Transverse colon (tissue), 4 donors: ENCODE measurements at regions not wholly inside any gene's neighbourhood (a gene's known extent, or its start where the extent isn't known, plus 50 kb on each side); places are given as distances from the start of the nearest gene placed in this dataset.
"Not testable (repeated sequence)": the region's sequence is repeated elsewhere in the genome, so short reads cannot be mapped to it uniquely, and the experiment has no call there.

Source experiments
- DNase-seq: peaks from one replicate; pipeline ENCODE4 v3.0.0-alpha.2; 2019
- H3K27ac ChIP-seq, 4 donors: fragments of 200-600 bp; sonication (generic); 2 replicates each; pipeline ENCODE4 v1.5.1; 2016 to 2018; ENCODE audit warnings: inconsistent platforms in 4 of 4
- H3K27me3 ChIP-seq: fragments of 200-600 bp; sonication (generic); 2 replicates; pipeline ENCODE4 v1.5.1; 2017; ENCODE audit warnings: inconsistent platforms
- H3K36me3 ChIP-seq, 4 donors: fragments of 200-600 bp; sonication (generic); 2 replicates each; pipeline ENCODE4 v1.5.1; 2017 to 2019; ENCODE audit warnings: inconsistent platforms in 4 of 4
- H3K4me1 ChIP-seq, 4 donors: fragments of 200-600 bp; sonication (generic); 2 replicates each; pipeline ENCODE4 v1.5.1; 2017 to 2020; ENCODE audit warnings: inconsistent platforms in 4 of 4
- H3K4me3 ChIP-seq, 4 donors: fragments of 200-600 bp; sonication (generic); 1 replicate in 1 of 4; 2 replicates in 3 of 4; pipeline versions ENCODE4 v1.5.1 to v1.6.1; 2017 to 2019; ENCODE audit warnings: inconsistent platforms in 4 of 4
- H3K9me3 ChIP-seq, 2 donors: fragments of 200-600 bp; sonication (generic); 2 replicates each; pipeline ENCODE4 v1.5.1; 2017 to 2019; ENCODE audit warnings: inconsistent platforms in 2 of 2
- EP300 ChIP-seq: sonication (generic); formaldehyde crosslinking; IDR thresholded peaks from one replicate; pipeline ENCODE4 v1.6.1; 2017; ENCODE audit warnings: antibody characterized with exemption, low read depth
- POLR2A ChIP-seq: fragments of 450-650 bp; IDR thresholded peaks from one replicate; pipeline ENCODE4 v1.6.1; 2016; ENCODE audit warnings: antibody characterized with exemption, mild to moderate bottlenecking, moderate library complexity
- POLR2AphosphoS5 ChIP-seq, 3 donors: sonication (generic); formaldehyde crosslinking; IDR thresholded peaks; one replicate each; pipeline ENCODE4 v1.6.1; 2016; ENCODE audit warnings: antibody characterized with exemption in 3 of 3
- WGBS, 2 donors: methylation state at CpG; one replicate each; pipeline ENCODE4 v1.1.5; 2018; ENCODE audit warnings: low coverage in 1 of 2; 5-methylcytosine and 5-hydroxymethylcytosine counted together
- in situ Hi-C, 4 donors: fragments of 200-750 bp; cut with MboI; loops; one replicate each; pipeline versions ENCODE4 v1.15.0 to v1.15.1; 2017; ENCODE audit warnings: low sequenced_read_pairs in 3 of 4, low pct_ligation_motif_present in 1 of 4, low pct_unique_long_range_greater_than_20kb in 1 of 4
- intact Hi-C: fragments of 100-400 bp; cut with DNase I; formaldehyde crosslinking; loops from one replicate; pipeline ENCODE4 v1.15.1; 2023; ENCODE audit warnings: low total_unique reads
- TF ChIP-seq, protein P1 (sequence below), 5 experiments: fragments of 200-600 bp in 3 of 5; fragments of 450-650 bp in 2 of 5; sonication (generic) in 3 of 5; IDR thresholded peaks; 1 replicate in 2 of 5; 2 replicates in 3 of 5; pipeline ENCODE4 v1.5.1; 2016 to 2017; ENCODE audit warnings: antibody characterized with exemption in 5 of 5, inconsistent platforms in 3 of 5, mild to moderate bottlenecking in 2 of 5, moderate library complexity in 1 of 5

- WGBS, 2 donors: 37% methylated on average over 4 of the region's 4 CpGs; no CpG with 5 or more reads in 1 of the 2 donors
Observed at GRCh38 chr1:203996126-203996525, 76.8 kb upstream of the SOX13 start.

GRCh38 chr1:203998571-203998970 lies 74.3 kb upstream of the SOX13 start:
- 84 to 93% methylated on average over 5 of the region's 5 CpGs for WGBS, 2 donors
- DNase-seq, H3K4me3 ChIP-seq, H3K4me1 ChIP-seq, H3K27ac ChIP-seq, intact Hi-C loops, H3K36me3 ChIP-seq, in situ Hi-C loops, H3K9me3 ChIP-seq, H3K27me3 ChIP-seq: not testable (repeated sequence)

More at GRCh38 chr1:203996126-203996525, 76.8 kb upstream of the SOX13 start:
- intact Hi-C loops (no loop called here), in situ Hi-C loops (no loop called here)
- Histone ChIP-seq H3K9me3 (no peaks in the 10 kb centered on the region), H3K4me3 (no peak overlapping the region), H3K4me1 (peaks cover 0 to 4% (median 0%) of the 10 kb centered on the region in 4 donors), H3K36me3 (no peaks in the 10 kb centered on the region), H3K27me3 (no peaks in the 10 kb centered on the region), H3K27ac (no peak overlapping the region)
- no peak for DNase-seq
- TF ChIP-seq POLR2A (no peak), POLR2AphosphoS5 (IDR thresholded peaks at IDR 0.05) (no peak), EP300 (no peak)

GRCh38 chr1:203999618-204000017 lies 73.3 kb upstream of the SOX13 start:
- Histone ChIP-seq H3K36me3 (no peaks in the 10 kb centered on the region), H3K9me3 (no peaks in the 10 kb centered on the region), H3K27me3 (no peaks in the 10 kb centered on the region), H3K4me3 (no peak overlapping the region), H3K4me1 (peaks cover 0 to 4% (median 0%) of the 10 kb centered on the region in 4 donors), H3K27ac (no peak overlapping the region)
- in situ Hi-C loops (no loop called here), intact Hi-C loops (no loop called here)
- TF ChIP-seq EP300 (no peak), POLR2AphosphoS5 (IDR thresholded peaks at IDR 0.05) (no peak), POLR2A (no peak)
- TF ChIP-seq, protein P1, sequence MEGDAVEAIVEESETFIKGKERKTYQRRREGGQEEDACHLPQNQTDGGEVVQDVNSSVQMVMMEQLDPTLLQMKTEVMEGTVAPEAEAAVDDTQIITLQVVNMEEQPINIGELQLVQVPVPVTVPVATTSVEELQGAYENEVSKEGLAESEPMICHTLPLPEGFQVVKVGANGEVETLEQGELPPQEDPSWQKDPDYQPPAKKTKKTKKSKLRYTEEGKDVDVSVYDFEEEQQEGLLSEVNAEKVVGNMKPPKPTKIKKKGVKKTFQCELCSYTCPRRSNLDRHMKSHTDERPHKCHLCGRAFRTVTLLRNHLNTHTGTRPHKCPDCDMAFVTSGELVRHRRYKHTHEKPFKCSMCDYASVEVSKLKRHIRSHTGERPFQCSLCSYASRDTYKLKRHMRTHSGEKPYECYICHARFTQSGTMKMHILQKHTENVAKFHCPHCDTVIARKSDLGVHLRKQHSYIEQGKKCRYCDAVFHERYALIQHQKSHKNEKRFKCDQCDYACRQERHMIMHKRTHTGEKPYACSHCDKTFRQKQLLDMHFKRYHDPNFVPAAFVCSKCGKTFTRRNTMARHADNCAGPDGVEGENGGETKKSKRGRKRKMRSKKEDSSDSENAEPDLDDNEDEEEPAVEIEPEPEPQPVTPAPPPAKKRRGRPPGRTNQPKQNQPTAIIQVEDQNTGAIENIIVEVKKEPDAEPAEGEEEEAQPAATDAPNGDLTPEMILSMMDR (IDR thresholded peaks at IDR 0.05): no peak
- DNase-seq: no peak

DNA sequence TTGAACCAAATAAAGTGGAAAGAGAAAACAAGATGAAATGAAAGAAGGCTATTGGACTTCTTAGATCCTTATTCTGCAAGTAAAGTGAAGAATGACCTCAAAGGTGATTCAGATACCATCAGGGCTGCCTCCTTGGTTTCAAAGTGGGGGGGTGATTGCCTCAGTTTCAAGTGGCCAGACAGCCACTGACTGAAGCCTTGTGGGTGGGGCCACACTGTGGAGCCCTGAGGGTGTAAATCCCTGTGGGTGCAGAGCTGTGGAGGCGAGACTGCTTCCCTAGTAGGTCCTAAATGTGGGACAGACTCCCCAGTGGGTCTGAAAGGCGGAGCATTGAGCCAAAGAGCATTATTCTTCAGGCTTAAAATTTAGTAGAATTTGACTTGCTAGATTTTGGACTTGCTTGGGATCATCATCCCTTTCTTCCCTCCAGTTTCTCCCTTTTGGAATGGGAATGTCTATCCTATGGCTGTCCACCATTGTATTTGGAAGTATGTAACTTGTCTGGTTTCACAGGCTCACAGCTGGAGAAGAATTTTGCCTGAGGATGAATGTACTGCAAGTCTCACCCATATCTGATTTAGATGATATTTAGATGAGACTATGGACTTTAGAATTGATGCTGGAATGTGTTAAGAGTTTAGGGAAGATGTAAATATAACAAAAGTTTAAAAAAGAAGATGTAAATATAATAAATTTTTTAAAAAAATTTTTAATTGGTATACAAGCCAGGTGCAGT lies 71.6 kb upstream of the SOX13 start:
- no peak for DNase-seq
- Histone ChIP-seq H3K4me1 (peaks cover 0 to 4% (median 0%) of the 10 kb centered on the region in 4 donors), H3K36me3 (no peaks in the 10 kb centered on the region), H3K27me3 (no peaks in the 10 kb centered on the region), H3K27ac (no peak overlapping the region), H3K9me3 (no peaks in the 10 kb centered on the region), H3K4me3 (no peak overlapping the region)
- intact Hi-C loops (no loop called here), in situ Hi-C loops (no loop called here)
- TF ChIP-seq, protein P1 (IDR thresholded peaks at IDR 0.05): no peak
- TF ChIP-seq POLR2A (no peak), POLR2AphosphoS5 (IDR thresholded peaks at IDR 0.05) (no peak), EP300 (no peak)
- WGBS, 2 donors: 80 to 86% methylated on average over 1 to 2 of the region's 2 CpGs

- peaks cover 0 to 4% (median 0%) of the 10 kb centered on the region in 4 donors for H3K4me1 ChIP-seq
- WGBS, 2 donors: 51 to 70% methylated on average over 2 to 3 of the region's 3 CpGs
- TF ChIP-seq EP300 (no peak), POLR2AphosphoS5 (IDR thresholded peaks at IDR 0.05) (no peak), POLR2A (no peak)
- TF ChIP-seq, protein P1 (IDR thresholded peaks at IDR 0.05): no peak
- H3K9me3 ChIP-seq: no peaks in the 10 kb centered on the region
- in situ Hi-C loops: no loop called here
- DNase-seq: no peak
- H3K36me3 ChIP-seq: no peaks in the 10 kb centered on the region
- no peak overlapping the region for H3K4me3 ChIP-seq
- intact Hi-C loops: no loop called here
- no peaks in the 10 kb centered on the region for H3K27me3 ChIP-seq
- H3K27ac ChIP-seq: no peak overlapping the region
Observed at GRCh38 chr1:204002614-204003013, 70.3 kb upstream of the SOX13 start.
